NCI-H524 treated with DMSO at 0.1 percent for 48 hours (cell line): ENCODE measurements at regions not wholly inside any gene's neighbourhood (a gene's known extent, or its start where the extent isn't known, plus 50 kb on each side); places are given as distances from the start of the nearest gene placed in this dataset.

Experiments used
- DNase-seq: peaks from one replicate; lab custom pipeline; 2025; lab: John Stamatoyannopoulos, UW

DNA sequence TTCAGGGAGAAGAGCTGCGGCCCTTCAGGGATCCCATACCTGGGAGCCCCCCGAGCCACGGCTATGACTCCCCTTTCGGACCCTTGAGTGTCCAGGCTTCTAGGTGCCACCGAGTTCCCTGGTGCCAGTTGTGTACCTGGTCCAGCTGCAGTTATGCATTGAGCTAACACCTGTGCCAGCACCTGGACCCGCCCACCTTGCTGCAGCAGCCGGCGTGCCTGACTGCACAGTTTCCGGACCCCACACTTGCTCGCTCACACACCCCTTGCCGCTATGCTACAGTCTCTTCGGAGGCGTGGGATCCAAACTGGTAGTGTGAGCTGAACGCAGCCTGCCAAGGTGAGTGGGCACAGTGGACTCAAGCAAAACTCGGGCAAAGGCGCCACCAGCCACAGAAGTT is 284.5 kb upstream of the ROBO1 start:
- no peak for DNase-seq

DNA sequence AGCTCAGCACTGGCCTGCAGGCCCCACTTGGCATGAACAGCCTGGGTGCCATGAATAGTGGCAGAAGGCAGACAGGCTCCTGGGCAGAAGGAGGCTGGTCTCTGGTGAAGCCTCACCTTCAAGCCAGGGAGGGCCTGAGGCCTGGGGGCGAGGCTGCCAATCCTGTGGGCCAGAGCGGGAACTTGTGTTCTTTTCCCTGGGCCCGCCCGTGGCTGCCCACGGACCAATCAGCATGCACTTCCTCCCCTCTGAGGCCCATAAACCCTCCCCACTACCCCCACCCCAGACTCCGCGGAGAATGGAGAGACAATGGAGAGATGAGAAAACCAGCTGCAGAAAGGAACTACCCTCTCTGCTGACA is 283.8 kb upstream of the ROBO1 start:
- no peak for DNase-seq

DNA sequence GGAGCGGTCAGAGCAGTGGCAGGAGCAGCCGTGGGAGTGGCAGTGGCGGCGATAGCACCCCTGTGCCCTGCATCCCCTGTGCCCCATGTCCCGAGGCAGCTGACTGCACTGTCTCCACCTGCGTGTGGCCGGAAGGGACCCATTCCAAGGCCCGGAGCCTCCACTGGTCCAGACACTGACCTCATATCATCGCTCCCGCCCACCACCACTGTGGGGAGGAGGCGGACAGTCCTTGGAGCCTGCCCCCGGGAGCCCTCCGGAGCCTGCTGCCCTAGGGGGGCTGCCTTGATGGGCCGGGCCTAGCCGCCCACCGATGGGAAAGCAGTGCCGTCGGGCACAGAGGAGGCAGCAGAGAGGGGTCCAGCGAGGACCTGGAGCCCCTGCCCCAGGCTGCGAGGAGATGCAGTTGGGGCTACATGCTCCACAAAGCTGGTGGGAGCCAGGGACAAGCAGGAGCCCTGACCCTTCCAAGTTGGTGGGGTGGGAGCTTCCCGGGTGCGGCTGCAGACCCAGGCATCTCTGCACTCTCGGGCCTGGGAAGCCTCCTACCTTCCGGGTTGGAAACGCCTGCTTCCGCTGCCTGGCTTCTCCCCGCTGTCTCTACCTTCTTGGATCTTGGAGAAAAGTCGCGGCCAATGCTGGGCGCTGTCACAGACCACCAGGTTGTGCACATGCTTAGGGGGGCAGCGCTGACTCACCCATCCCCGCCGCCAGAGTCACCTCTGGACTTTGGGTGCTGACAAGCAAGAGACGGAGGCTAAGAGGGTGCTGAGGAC is 283.2 kb upstream of the ROBO1 start:
- DNase-seq, result no peak

GRCh38 chr3:80043226-80043625 is 275.4 kb upstream of the ROBO1 start:
- DNase-seq, result no peak

GRCh38 chr3:80040067-80040466 is 272.3 kb upstream of the ROBO1 start:
- DNase-seq, result no peak

GRCh38 chr3:80036176-80036575 is 268.4 kb upstream of the ROBO1 start:
- no peak for DNase-seq

GRCh38 chr3:80035021-80035420 is 267.2 kb upstream of the ROBO1 start:
- no peak for DNase-seq

GRCh38 chr3:80023010-80023409 is 255.2 kb upstream of the ROBO1 start:
- no peak for DNase-seq

GRCh38 chr3:80018375-80018774 is 250.6 kb upstream of the ROBO1 start:
- no peak for DNase-seq

DNA sequence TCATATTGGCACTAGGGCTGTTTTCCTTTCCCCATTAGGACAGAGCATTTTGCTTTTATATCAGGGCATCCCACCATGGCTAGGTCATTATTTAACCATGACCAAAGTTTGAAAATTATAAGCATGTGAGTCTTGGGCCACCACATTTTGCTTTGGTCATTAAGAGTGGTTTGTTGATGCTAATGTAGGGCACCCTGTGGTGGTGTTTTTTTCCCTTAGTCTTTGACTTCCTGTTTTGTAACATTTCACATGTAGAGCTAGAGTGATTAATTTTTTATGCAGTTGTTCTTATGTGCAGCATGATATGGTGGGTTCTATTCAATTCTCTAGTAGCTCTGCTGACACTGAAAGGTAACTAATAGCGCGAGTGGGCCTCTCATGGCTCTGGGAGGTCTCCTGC is 249.6 kb upstream of the ROBO1 start:
- no peak for DNase-seq

GRCh38 chr3:80014576-80014975 is 246.8 kb upstream of the ROBO1 start:
- DNase-seq, result no peak

DNA sequence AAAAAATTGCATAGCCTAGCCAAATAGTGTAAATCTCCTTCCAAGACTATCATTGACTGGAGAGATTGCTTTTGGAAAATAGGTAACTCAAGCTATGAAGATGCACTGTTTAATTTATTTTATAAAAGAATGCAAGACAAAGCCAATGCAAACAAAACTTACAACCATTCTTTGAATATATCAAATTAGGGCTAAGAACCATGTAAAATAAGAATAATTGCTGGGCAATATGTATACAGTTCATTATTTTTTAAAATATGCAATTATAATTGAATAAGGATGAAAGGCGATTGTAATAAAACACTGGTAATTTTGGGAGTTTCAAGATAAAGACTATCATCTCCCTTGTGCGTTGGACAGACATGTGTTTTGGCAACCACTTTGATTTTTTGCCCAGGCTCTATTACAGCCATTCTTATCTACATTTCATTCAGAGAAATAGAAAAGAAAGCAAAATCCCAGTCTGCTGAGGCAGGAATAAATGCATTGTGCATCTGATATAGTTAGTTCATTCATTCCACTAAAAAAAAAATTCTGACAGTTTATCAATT is 242.3 kb upstream of the ROBO1 start:
- no peak for DNase-seq

DNA sequence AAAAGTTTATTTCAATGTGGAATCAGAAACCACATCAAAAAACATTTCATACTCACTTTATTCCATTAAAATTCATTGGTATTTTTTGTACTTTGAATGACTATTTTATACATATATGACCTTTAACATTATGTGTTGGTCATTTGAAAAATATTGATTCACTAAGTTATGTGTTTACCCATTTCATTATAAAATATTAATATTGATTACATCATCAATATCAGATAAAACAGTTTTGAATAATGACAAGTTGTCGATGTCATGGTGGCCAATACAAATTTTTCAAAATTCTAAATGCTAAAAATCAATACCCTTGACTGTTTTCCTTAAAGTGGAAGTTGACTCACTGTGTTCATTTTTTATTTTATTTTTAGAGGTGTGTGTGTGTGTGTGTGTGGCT is 239.7 kb upstream of the ROBO1 start:
- no peak for DNase-seq

- no peak for DNase-seq
These were observed 238.5 kb upstream of the ROBO1 start for GRCh38 chr3:80006315-80006714.

DNA sequence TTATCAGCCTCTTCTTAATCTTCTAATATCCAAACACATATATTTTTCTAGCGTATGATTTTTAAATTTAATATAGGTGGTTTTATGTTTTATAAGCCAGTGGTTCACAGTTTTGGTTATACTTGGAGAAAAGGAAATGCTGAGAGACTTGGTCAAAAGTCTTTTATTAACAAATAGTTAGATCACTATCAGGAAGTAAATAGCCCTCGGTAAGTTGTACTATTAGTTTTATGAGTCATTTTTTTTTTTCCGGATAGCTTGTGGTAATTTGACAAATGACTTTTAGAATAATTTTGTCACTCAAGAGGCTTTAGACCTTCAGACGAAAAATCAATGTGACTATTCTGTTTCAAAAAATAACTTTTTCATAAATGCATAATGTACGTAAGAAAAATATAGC is 232.2 kb upstream of the ROBO1 start:
- no peak for DNase-seq

GRCh38 chr3:79994397-79994796 is 226.6 kb upstream of the ROBO1 start:
- no peak for DNase-seq

- no peak for DNase-seq
These were observed 218.5 kb upstream of the ROBO1 start for GRCh38 chr3:79986338-79986737.

GRCh38 chr3:79985816-79986215 is 218.0 kb upstream of the ROBO1 start:
- no peak for DNase-seq

GRCh38 chr3:79983118-79983517 is 215.3 kb upstream of the ROBO1 start:
- DNase-seq, result no peak

- no peak for DNase-seq
These were observed 212.2 kb upstream of the ROBO1 start for GRCh38 chr3:79979990-79980389.

- no peak for DNase-seq
These were observed 208.7 kb upstream of the ROBO1 start for GRCh38 chr3:79976466-79976865.

DNA sequence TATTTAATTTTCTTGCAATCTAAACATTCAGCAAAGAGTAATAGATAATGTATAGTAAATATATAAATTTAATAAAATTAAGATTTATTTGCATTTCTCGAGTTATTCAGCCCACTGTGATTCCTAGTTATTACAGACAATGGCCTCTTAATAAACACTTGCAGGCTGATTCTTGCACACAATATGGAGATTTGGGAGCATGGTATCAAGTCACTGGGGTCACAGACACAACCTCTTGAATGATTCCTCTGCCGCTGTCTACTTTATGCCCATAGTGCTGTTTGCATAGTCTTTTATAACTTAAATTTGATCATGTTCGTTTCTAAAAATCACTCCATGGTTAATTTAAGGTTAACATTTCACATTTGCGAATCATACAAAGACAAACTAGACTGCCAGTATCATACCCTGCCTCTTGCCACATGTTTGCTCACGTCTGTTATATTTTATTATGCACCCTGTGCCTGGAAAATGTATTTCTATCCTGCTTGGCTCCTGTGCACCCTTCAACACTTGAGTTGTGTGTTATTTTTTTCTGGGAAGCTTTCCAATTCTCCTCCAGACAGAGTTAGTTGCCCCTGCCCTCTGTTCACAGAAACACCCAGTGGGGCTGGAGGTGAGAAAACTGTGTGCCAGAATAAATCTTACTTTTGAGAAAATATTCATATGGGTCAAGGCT is 206.3 kb upstream of the ROBO1 start:
- DNase-seq, result no peak

GRCh38 chr3:79973482-79973881 is 205.7 kb upstream of the ROBO1 start:
- DNase-seq, result no peak

DNA sequence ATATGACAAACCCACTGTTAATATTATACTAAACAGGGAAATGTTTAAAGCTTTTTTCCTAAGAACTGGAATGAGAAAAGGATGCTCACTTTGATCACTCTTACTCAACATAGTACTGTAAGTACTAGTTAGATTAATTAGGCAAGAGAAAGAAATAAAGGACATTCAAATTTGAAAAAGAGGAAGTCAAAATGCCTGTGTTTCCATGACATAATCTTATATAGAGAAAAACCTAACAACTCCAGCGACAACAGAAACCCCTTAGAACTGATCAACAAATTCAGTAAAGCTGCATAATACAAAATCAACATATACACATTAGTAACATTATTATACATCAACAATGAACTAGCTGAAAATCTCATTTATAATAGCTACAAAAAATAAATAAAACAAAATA is 200.6 kb upstream of the ROBO1 start:
- DNase-seq, result no peak
